ENCODE measurements at regions not wholly inside any gene's neighbourhood (a gene's known extent, or its start where the extent isn't known, plus 50 kb on each side); places are given as distances from the start of the nearest gene placed in this dataset.

- intact Hi-C loops (cut with DNase I) = loop anchor here in 2 of 10 donors (10.0 kb wide), 1 partner anchor 185 kb away; no protein-coding TSS in a partner anchor
- Histone ChIP-seq H3K4me1 (no peaks in the 10 kb centered on the region), H3K9me3 (peaks cover 0 to 8% (median 0%) of the 10 kb centered on the region in 11 donors), H3K27me3 (peaks cover 0 to 44% (median 4%) of the 10 kb centered on the region in 7 donors), H3K27ac (no peak overlapping the region), H3K36me3 (no peaks in the 10 kb centered on the region), H3K4me3 (no peak overlapping the region)
- DNase-seq (no peak), ATAC-seq (no peak)
- TF ChIP-seq, protein P1, sequence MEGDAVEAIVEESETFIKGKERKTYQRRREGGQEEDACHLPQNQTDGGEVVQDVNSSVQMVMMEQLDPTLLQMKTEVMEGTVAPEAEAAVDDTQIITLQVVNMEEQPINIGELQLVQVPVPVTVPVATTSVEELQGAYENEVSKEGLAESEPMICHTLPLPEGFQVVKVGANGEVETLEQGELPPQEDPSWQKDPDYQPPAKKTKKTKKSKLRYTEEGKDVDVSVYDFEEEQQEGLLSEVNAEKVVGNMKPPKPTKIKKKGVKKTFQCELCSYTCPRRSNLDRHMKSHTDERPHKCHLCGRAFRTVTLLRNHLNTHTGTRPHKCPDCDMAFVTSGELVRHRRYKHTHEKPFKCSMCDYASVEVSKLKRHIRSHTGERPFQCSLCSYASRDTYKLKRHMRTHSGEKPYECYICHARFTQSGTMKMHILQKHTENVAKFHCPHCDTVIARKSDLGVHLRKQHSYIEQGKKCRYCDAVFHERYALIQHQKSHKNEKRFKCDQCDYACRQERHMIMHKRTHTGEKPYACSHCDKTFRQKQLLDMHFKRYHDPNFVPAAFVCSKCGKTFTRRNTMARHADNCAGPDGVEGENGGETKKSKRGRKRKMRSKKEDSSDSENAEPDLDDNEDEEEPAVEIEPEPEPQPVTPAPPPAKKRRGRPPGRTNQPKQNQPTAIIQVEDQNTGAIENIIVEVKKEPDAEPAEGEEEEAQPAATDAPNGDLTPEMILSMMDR (IDR thresholded peaks at IDR 0.05) = no peak
- 85 to 88% methylated on average over 2 of the region's 2 CpGs for WGBS, 2 donors
Observed at GRCh38 chr2:11019614-11020013, 107.9 kb downstream of the KCNF1 start.

DNA sequence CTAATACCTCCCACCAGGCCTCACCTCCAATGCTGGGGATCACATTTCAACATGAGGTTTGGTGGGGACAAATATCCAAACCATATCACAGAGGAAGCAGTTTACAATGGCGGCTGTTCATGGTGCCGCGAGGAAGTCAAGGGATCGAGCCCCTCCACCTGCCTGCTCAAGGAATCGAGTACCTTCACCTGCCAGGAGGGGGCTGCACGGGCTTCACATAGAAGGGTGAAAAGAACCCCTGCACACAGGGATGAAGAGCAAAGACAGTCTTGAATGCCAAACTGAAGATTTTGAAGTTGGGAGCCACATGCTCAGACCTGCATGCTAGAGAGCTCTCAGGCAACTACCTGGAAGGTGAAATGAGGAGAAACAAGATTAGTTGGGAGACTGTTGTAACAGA is 110.3 kb downstream of the KCNF1 start:
- Histone ChIP-seq H3K36me3 (no peaks in the 10 kb centered on the region), H3K4me1 (no peaks in the 10 kb centered on the region), H3K9me3 (peaks cover 0 to 8% (median 0%) of the 10 kb centered on the region in 11 donors), H3K4me3 (no peak overlapping the region), H3K27ac (no peak overlapping the region), H3K27me3 (peaks cover 0 to 27% (median 0%) of the 10 kb centered on the region in 7 donors)
- intact Hi-C loops (cut with DNase I) = loop anchor here in 2 of 10 donors (10.0 kb wide), 1 partner anchor 187 kb away; no protein-coding TSS in a partner anchor
- ATAC-seq (no peak), DNase-seq (no peak)
- TF ChIP-seq, protein P1 (IDR thresholded peaks at IDR 0.05) = no peak
- 86 to 88% methylated on average over 6 of the region's 6 CpGs for WGBS, 2 donors

- no peak overlapping the region for H3K27ac ChIP-seq
- WGBS, 2 donors = 84 to 87% methylated on average over 12 of the region's 12 CpGs
- H3K4me1 ChIP-seq = no peaks in the 10 kb centered on the region
- H3K36me3 ChIP-seq = no peaks in the 10 kb centered on the region
- peaks cover 0 to 7% (median 0%) of the 10 kb centered on the region in 11 donors for H3K9me3 ChIP-seq
- DNase-seq = no peak
- H3K27me3 ChIP-seq = peaks cover 0 to 25% (median 0%) of the 10 kb centered on the region in 7 donors
- ATAC-seq = no peak
- intact Hi-C loops (cut with DNase I) = loop anchor here in 2 of 10 donors (10.0 kb wide), 1 partner anchor 188 kb away; no protein-coding TSS in a partner anchor
- TF ChIP-seq, protein P1 (IDR thresholded peaks at IDR 0.05) = no peak
- H3K4me3 ChIP-seq = no peak overlapping the region
Observed at GRCh38 chr2:11022591-11023273, 111.0 kb downstream of the KCNF1 start.

- no peaks in the 10 kb centered on the region for H3K9me3 ChIP-seq
- no peak for DNase-seq
- no peak for ATAC-seq
- 87% methylated on average over 29 of the region's 29 CpGs for whole genome bisulfite sequencing, 2 donors
- no peak overlapping the region for H3K27ac ChIP-seq
- TF ChIP-seq, protein P1 (IDR thresholded peaks at IDR 0.05) = no peak
- H3K27me3 ChIP-seq = peaks cover 0 to 17% (median 0%) of the 10 kb centered on the region in 7 donors
- H3K36me3 ChIP-seq = no peaks in the 10 kb centered on the region
- H3K4me1 ChIP-seq = no peaks in the 10 kb centered on the region
- intact Hi-C loops (cut with DNase I) = loop anchor here in 2 of 10 donors (10.0 kb wide), 1 partner anchor 189 kb away; no protein-coding TSS in a partner anchor
- H3K4me3 ChIP-seq = no peak overlapping the region
Observed at GRCh38 chr2:11023326-11024258, 111.9 kb downstream of the KCNF1 start.

All from heart right ventricle (tissue), 16 donors.